ENCODE measurements at regions not wholly inside any gene's neighbourhood (a gene's known extent, or its start where the extent isn't known, plus 50 kb on each side); places are given as distances from the start of the nearest gene placed in this dataset.

DNA sequence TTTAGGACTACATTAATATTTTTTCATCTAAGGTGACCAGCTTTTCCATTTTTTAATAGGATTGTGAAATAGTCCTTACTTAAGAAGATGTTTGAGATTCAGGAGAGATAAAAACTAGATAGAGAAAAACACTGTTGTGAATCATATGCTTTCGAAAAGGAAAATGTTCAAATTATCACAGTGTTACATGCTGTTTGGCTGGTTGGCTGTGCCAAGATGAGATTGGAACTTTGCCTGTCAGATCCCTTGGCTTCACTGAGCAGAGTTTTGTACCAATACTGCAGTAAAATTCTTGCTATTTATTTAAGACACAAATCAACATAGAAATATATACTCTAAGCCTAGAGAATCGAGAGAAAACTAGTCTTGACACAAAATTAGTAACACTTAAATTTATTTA, 117.2 kb downstream of the OXSM start:
- no peak overlapping the region for H3K4me3 ChIP-seq
- no peaks in the 10 kb centered on the region for H3K27me3 ChIP-seq
- no peak overlapping the region for H3K27ac ChIP-seq
- TF ChIP-seq, protein P1, sequence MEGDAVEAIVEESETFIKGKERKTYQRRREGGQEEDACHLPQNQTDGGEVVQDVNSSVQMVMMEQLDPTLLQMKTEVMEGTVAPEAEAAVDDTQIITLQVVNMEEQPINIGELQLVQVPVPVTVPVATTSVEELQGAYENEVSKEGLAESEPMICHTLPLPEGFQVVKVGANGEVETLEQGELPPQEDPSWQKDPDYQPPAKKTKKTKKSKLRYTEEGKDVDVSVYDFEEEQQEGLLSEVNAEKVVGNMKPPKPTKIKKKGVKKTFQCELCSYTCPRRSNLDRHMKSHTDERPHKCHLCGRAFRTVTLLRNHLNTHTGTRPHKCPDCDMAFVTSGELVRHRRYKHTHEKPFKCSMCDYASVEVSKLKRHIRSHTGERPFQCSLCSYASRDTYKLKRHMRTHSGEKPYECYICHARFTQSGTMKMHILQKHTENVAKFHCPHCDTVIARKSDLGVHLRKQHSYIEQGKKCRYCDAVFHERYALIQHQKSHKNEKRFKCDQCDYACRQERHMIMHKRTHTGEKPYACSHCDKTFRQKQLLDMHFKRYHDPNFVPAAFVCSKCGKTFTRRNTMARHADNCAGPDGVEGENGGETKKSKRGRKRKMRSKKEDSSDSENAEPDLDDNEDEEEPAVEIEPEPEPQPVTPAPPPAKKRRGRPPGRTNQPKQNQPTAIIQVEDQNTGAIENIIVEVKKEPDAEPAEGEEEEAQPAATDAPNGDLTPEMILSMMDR (IDR thresholded peaks at IDR 0.05), result no peak
- no peaks in the 10 kb centered on the region for H3K4me1 ChIP-seq
- no peaks in the 10 kb centered on the region for H3K9me3 ChIP-seq
- H3K36me3 ChIP-seq, result no peaks in the 10 kb centered on the region
- intact Hi-C loops (cut with DNase I), result no loop called here
- H3K9ac ChIP-seq (ENCODE audit: low read depth in 2 of 2, low read length in 2 of 2), result no peak overlapping the region
- DNase-seq, result no peak

DNA sequence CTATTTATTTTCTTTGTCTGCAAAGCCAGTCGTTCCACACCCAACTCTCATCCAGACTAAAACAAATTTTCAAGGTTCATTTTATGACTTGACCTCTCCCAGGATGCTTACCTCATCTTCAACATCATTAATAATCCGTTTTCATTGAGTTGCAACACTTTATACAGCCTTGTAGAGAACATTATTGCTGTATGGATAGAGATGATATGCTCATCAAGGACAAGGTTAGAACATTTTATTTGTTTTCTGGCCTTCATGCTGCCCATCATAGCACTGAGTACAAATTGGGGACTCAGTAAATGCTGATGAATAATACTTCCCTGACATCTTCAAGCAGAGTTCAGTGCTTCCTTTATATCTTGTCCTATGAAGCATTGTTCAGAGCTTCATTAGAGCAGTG, 120.2 kb downstream of the OXSM start:
- intact Hi-C loops (cut with DNase I), result no loop called here
- Histone ChIP-seq H3K27me3 (no peaks in the 10 kb centered on the region), H3K9me3 (no peaks in the 10 kb centered on the region), H3K9ac (ENCODE audit: low read depth in 2 of 2, low read length in 2 of 2) (no peak overlapping the region), H3K27ac (no peak overlapping the region), H3K36me3 (no peaks in the 10 kb centered on the region), H3K4me1 (no peaks in the 10 kb centered on the region), H3K4me3 (no peak overlapping the region)
- TF ChIP-seq, protein P1 (IDR thresholded peaks at IDR 0.05), result no peak
- no peak for DNase-seq

DNA sequence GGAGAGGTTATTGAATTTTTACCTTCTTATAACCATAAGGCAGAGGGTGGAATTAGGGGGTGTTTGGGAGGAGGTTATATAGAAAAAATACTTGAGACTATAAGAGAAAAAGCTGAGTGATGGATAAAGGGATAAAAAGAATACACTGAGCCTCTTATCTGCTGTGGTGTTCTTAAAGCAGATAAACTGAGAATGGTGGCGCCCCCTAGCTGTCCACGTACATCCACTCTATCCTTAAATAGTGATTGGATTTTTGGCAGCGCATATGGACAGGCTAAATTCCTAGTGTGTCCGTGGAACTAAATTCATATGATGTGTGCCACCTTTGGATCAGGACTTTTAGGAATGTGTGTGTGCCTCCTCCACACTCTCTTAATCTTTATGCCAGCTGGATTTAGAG, 121.1 kb downstream of the OXSM start:
- intact Hi-C loops (cut with DNase I), result no loop called here
- DNase-seq, result peak; percentile 41
- Histone ChIP-seq H3K36me3 (no peaks in the 10 kb centered on the region), H3K27ac (no peak overlapping the region), H3K9ac (ENCODE audit: low read depth in 2 of 2, low read length in 2 of 2) (no peak overlapping the region), H3K4me1 (no peaks in the 10 kb centered on the region), H3K9me3 (no peaks in the 10 kb centered on the region), H3K4me3 (no peak overlapping the region), H3K27me3 (no peaks in the 10 kb centered on the region)
- TF ChIP-seq, protein P1 (IDR thresholded peaks at IDR 0.05), result peak; percentile 20

DNA sequence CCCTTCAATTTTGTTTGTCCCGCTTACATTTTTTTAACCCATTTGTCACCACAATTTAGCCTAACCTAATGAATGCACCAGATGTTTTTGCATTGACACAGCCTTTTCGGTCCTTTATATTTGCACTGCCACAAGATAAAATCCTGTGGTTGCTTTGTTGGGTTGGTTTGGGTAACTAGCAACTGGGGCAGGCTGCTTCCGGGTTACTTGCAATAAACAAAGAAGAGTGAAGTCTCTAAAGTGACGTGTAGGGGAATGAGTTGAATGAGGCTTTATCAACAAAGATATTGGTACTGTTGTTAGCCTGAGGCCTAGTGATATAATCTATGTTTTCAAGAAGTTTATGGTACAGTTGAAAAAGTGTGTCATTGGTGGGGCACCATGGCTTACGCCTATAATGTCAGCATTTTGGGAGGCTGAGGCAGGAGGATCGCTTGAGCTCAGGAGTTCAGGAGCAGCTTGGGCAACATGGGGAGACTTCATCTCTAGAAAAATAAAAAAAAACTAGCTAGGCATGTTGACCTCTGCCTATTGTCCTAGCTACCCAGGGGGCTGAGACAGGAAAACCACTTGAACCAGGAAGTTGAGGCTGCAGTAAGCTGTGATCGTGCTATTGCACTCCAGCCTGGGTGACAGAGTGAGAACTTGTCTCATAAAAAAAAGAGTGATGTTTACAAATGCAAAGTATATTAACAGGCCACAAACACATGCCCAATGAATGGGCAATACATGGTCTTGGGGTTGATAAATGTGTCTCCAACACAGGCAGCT, 121.8 kb downstream of the OXSM start:
- no peaks in the 10 kb centered on the region for H3K36me3 ChIP-seq
- H3K9me3 ChIP-seq, result no peaks in the 10 kb centered on the region
- DNase-seq, result no peak
- intact Hi-C loops (cut with DNase I), result no loop called here
- H3K4me3 ChIP-seq, result no peak overlapping the region
- no peak overlapping the region for H3K9ac ChIP-seq (ENCODE audit: low read depth in 2 of 2, low read length in 2 of 2)
- TF ChIP-seq, protein P1 (IDR thresholded peaks at IDR 0.05), result no peak
- H3K4me1 ChIP-seq, result no peaks in the 10 kb centered on the region
- no peak overlapping the region for H3K27ac ChIP-seq
- no peaks in the 10 kb centered on the region for H3K27me3 ChIP-seq

DNA sequence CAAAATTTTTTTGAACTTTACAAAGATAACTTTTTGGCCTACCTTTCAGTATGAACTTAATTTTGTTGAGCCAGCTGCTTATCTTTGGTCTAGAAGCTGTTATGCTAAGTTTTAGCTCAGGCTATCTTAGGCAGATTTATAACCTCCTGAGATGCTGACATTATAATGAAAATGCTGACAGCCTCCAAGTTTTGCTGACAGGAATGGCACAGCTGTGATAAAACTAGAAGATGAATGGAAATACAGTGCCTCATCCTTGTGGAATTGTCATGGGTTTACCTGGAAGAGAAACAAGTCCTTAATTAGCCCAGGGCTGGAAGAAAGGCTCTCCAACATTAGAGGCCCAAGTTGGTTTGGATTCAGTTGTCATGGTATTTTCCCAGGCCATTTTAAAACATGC, 123.3 kb downstream of the OXSM start:
- H3K4me1 ChIP-seq, result no peaks in the 10 kb centered on the region
- H3K9me3 ChIP-seq, result no peaks in the 10 kb centered on the region
- H3K4me3 ChIP-seq, result no peak overlapping the region
- H3K36me3 ChIP-seq, result no peaks in the 10 kb centered on the region
- intact Hi-C loops (cut with DNase I), result no loop called here
- TF ChIP-seq, protein P1 (IDR thresholded peaks at IDR 0.05), result no peak
- no peak overlapping the region for H3K9ac ChIP-seq (ENCODE audit: low read depth in 2 of 2, low read length in 2 of 2)
- H3K27ac ChIP-seq, result no peak overlapping the region
- no peaks in the 10 kb centered on the region for H3K27me3 ChIP-seq
- DNase-seq, result no peak
